ENCODE measurements at regions not wholly inside any gene's neighbourhood (a gene's known extent, or its start where the extent isn't known, plus 50 kb on each side); places are given as distances from the start of the nearest gene placed in this dataset.

GRCh38 chr5:174528821-174529544, 195.4 kb upstream of the MSX2 start:
- TF ChIP-seq ISL1 (CRISPR knock-in tag; IDR thresholded peaks at IDR 0.05) (no peak), CSRNP3 (CRISPR knock-in tag; IDR thresholded peaks at IDR 0.05) (no peak), ZNF565 (CRISPR knock-in tag; conservative IDR thresholded peaks at IDR 0.05; ENCODE audit: low read depth) (no peak), POU6F1 (CRISPR knock-in tag; IDR thresholded peaks at IDR 0.05; ENCODE audit: borderline replicate concordance, low read depth) (no peak), ZFP30 (CRISPR knock-in tag; IDR thresholded peaks at IDR 0.05) (no peak), ZC3H10 (CRISPR knock-in tag; IDR thresholded peaks at IDR 0.05) (no peak), ESRRG (CRISPR knock-in tag; IDR thresholded peaks at IDR 0.05) (no peak), TCF4 (CRISPR knock-in tag; IDR thresholded peaks at IDR 0.05; ENCODE audit: borderline replicate concordance) (no peak)

All from SK-N-SH treated with all-trans-retinoic acid at 6 μM for 48 hours (cell line).